ENCODE measurements at regions not wholly inside any gene's neighbourhood (a gene's known extent, or its start where the extent isn't known, plus 50 kb on each side); places are given as distances from the start of the nearest gene placed in this dataset.

GRCh38 chr2:106941372-106941993, 55.5 kb upstream of the ST6GAL2 start:
- H3K4me1 ChIP-seq (ENCODE audit: low read depth, poor library complexity, severe bottlenecking): no peaks in the 10 kb centered on the region

GRCh38 chr2:106943468-106944200, 57.7 kb upstream of the ST6GAL2 start:
- Histone ChIP-seq H3K27me3 (ENCODE audit: insufficient read depth, low read depth) (no peaks in the 10 kb centered on the region), H3K4me3 (IDR thresholded peaks at IDR 0.05; ENCODE audit: insufficient read depth, low read depth, low read length) (no peak overlapping the region), H3K4me2 (no peak overlapping the region), H3K36me3 (ENCODE audit: insufficient read depth) (no peaks in the 10 kb centered on the region), H3K27ac (no peak overlapping the region), H2AFZ (ENCODE audit: low read depth) (no peak overlapping the region), H3K9ac (no peak overlapping the region), H4K20me1 (ENCODE audit: insufficient read depth) (no peaks in the 10 kb centered on the region), H3K79me2 (ENCODE audit: insufficient read depth, low read depth) (no peaks in the 10 kb centered on the region), H3K4me1 (ENCODE audit: low read depth, poor library complexity, severe bottlenecking) (no peaks in the 10 kb centered on the region)
- TF ChIP-seq CTCF (conservative IDR thresholded peaks at IDR 0.05; ENCODE audit: low read depth, low read length): no peak

More at GRCh38 chr2:106941372-106941993, 55.5 kb upstream of the ST6GAL2 start:
- Histone ChIP-seq H3K9ac (no peak overlapping the region), H4K20me1 (ENCODE audit: insufficient read depth) (no peaks in the 10 kb centered on the region), H3K79me2 (ENCODE audit: insufficient read depth, low read depth) (no peaks in the 10 kb centered on the region), H3K4me3 (IDR thresholded peaks at IDR 0.05; ENCODE audit: insufficient read depth, low read depth, low read length) (no peak overlapping the region), H3K27ac (no peak overlapping the region), H2AFZ (ENCODE audit: low read depth) (no peak overlapping the region), H3K4me2 (no peak overlapping the region), H3K36me3 (ENCODE audit: insufficient read depth) (no peaks in the 10 kb centered on the region), H3K27me3 (ENCODE audit: insufficient read depth, low read depth) (no peaks in the 10 kb centered on the region)
- no peak for TF ChIP-seq CTCF (conservative IDR thresholded peaks at IDR 0.05; ENCODE audit: low read depth, low read length)

GRCh38 chr2:106944215-106944614, 58.2 kb upstream of the ST6GAL2 start:
- no peaks in the 10 kb centered on the region for H3K79me2 ChIP-seq (ENCODE audit: insufficient read depth, low read depth)
- no peaks in the 10 kb centered on the region for H3K4me1 ChIP-seq (ENCODE audit: low read depth, poor library complexity, severe bottlenecking)
- TF ChIP-seq CTCF (conservative IDR thresholded peaks at IDR 0.05; ENCODE audit: low read depth, low read length): no peak
- H2AFZ ChIP-seq (ENCODE audit: low read depth): no peak overlapping the region
- H3K27ac ChIP-seq: no peak overlapping the region
- H3K4me3 ChIP-seq (IDR thresholded peaks at IDR 0.05; ENCODE audit: insufficient read depth, low read depth, low read length): no peak overlapping the region
- H3K36me3 ChIP-seq (ENCODE audit: insufficient read depth): no peaks in the 10 kb centered on the region
- H3K27me3 ChIP-seq (ENCODE audit: insufficient read depth, low read depth): no peaks in the 10 kb centered on the region
- no peak overlapping the region for H3K9ac ChIP-seq
- no peak overlapping the region for H3K4me2 ChIP-seq
- no peaks in the 10 kb centered on the region for H4K20me1 ChIP-seq (ENCODE audit: insufficient read depth)

- no peak overlapping the region for H3K4me3 ChIP-seq (IDR thresholded peaks at IDR 0.05; ENCODE audit: insufficient read depth, low read depth, low read length)
- no peak for TF ChIP-seq CTCF (conservative IDR thresholded peaks at IDR 0.05; ENCODE audit: low read depth, low read length)
Measured at GRCh38 chr2:106948540-106948939, 62.6 kb upstream of the ST6GAL2 start.

More at GRCh38 chr2:106948540-106948939, 62.6 kb upstream of the ST6GAL2 start:
- Histone ChIP-seq H3K79me2 (ENCODE audit: insufficient read depth, low read depth) (no peaks in the 10 kb centered on the region), H3K4me2 (no peak overlapping the region), H3K36me3 (ENCODE audit: insufficient read depth) (no peaks in the 10 kb centered on the region), H2AFZ (ENCODE audit: low read depth) (no peak overlapping the region), H4K20me1 (ENCODE audit: insufficient read depth) (no peaks in the 10 kb centered on the region), H3K4me1 (ENCODE audit: low read depth, poor library complexity, severe bottlenecking) (no peaks in the 10 kb centered on the region), H3K27me3 (ENCODE audit: insufficient read depth, low read depth) (no peaks in the 10 kb centered on the region), H3K27ac (no peak overlapping the region), H3K9ac (no peak overlapping the region)
